Spinal cord (tissue), 9 donors: ENCODE measurements at regions not wholly inside any gene's neighbourhood (a gene's known extent, or its start where the extent isn't known, plus 50 kb on each side); places are given as distances from the start of the nearest gene placed in this dataset.

Experiments used
- DNase-seq, 6 donors: peaks; one replicate each; pipeline versions ENCODE4 v3.0.0 to v3.0.0-alpha.2; 2013 to 2015; ENCODE audit warnings: low spot score in 6 of 6, low read depth in 4 of 6
- H3K27ac ChIP-seq: one replicate; pipeline ENCODE4 v1.5.1; 2013; ENCODE audit warnings: low read depth, low read length, control low read depth
- H3K27me3 ChIP-seq: one replicate; pipeline ENCODE4 v1.6.1; 2013; ENCODE audit warnings: low read length; ENCODE audit not compliant: control insufficient read depth, insufficient read depth
- H3K36me3 ChIP-seq: one replicate; pipeline ENCODE4 v1.6.1; 2013; ENCODE audit warnings: low read length; ENCODE audit not compliant: control insufficient read depth, insufficient read depth
- H3K4me1 ChIP-seq: one replicate; pipeline ENCODE4 v1.6.1; 2013; ENCODE audit warnings: low read length; ENCODE audit not compliant: control insufficient read depth, insufficient read depth
- H3K4me3 ChIP-seq: one replicate; pipeline ENCODE4 v1.5.1; 2013; ENCODE audit warnings: low read depth, low read length, control low read depth
- H3K9me3 ChIP-seq: one replicate; pipeline ENCODE4 v1.6.1; 2013; ENCODE audit warnings: low read length; ENCODE audit not compliant: control insufficient read depth, insufficient read depth
- WGBS: methylation state at CpG from one replicate; pipeline ENCODE4 v1.1.5; 2013; ENCODE audit warnings: missing lambda C conversion rate; ENCODE audit not compliant: insufficient coverage; 5-methylcytosine and 5-hydroxymethylcytosine counted together
- donor health status: healthy.

DNA sequence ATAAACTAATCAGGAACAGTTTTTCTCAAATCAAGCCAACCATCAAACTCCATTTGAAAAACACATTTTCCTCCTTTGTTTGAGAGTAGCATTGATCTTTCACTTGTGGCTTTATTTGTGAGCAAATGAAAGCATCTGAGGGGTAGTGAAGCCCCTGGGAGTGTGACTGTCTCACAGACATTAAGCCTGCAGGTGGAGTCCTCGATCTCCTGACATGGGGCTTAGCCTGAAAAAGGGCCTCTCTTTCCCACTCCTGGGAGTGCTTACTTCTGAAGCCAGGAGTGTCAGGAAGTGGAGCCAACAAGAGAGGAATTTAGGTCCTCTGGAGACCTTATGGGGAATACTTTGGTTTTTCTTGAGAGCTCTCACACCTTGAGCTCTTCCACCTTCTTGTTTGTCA is 158.2 kb upstream of the SFRP2 start:
- H3K27ac ChIP-seq = no peak overlapping the region
- DNase-seq = no peak
- H3K27me3 ChIP-seq = no peaks in the 10 kb centered on the region
- no peaks in the 10 kb centered on the region for H3K36me3 ChIP-seq
- H3K4me3 ChIP-seq = no peak overlapping the region
- 100% methylated on average over 1 of the region's 1 CpG for WGBS
- H3K4me1 ChIP-seq = no peaks in the 10 kb centered on the region
- no peaks in the 10 kb centered on the region for H3K9me3 ChIP-seq

DNA sequence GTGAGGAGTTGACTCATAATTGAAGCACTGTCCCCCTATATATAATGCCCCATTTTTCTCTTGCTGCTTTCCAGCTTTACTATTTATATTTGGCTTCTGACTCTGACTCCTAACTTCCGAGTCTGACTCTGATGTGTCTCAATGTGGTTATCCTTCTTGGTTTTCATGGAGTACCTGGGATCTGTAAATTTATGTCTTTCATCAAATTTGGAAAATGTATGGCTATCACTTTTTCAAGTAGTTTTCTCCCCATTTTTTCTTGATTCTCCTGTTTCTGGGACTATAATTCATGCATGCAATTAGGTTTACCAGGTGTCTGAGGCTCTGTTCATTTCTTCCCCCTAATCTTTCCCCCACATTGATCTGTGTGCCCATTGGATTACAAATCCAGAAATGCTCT is 156.8 kb upstream of the SFRP2 start:
- no peaks in the 10 kb centered on the region for H3K4me1 ChIP-seq
- no peak overlapping the region for H3K27ac ChIP-seq
- WGBS = no CpG with 5 or more reads among the region's 1 CpG
- H3K36me3 ChIP-seq = no peaks in the 10 kb centered on the region
- H3K27me3 ChIP-seq = no peaks in the 10 kb centered on the region
- H3K9me3 ChIP-seq = no peaks in the 10 kb centered on the region
- DNase-seq = no peak
- H3K4me3 ChIP-seq = no peak overlapping the region

DNA sequence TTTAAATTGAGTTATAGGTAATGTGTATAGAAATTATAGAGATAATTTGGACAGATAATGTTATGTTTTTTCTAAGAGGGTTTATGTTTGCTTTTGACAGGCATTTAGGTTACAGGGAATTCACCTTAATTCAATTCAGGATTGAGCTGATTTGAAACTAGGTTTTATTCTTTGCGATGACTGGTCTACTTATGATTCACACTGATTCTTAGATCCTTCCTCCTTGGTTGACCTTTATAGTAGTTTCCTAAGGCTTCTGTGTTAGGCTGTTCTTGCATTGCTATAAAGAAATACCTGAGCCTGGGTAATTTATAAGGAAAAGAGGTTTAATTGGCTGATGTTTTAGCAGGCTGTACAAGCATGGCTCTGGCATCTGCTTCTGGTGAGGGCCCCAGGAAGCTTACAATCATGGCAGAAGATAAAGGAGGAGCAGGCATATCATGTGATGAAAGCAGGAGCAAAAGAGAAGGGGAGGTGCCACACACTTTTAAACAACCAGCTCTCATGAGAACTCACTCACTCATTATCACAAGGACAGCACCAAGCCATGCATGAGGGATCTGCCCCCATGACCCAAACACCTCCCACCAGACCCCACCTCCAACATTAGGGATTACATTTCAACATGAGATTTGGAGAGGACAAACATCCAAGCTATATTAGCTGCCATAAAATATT is 155.0 kb upstream of the SFRP2 start:
- no peaks in the 10 kb centered on the region for H3K4me1 ChIP-seq
- no peak overlapping the region for H3K27ac ChIP-seq
- H3K4me3 ChIP-seq = no peak overlapping the region
- no peaks in the 10 kb centered on the region for H3K36me3 ChIP-seq
- no CpG with 5 or more reads among the region's 1 CpG for WGBS
- no peaks in the 10 kb centered on the region for H3K27me3 ChIP-seq
- DNase-seq = no peak
- no peaks in the 10 kb centered on the region for H3K9me3 ChIP-seq

DNA sequence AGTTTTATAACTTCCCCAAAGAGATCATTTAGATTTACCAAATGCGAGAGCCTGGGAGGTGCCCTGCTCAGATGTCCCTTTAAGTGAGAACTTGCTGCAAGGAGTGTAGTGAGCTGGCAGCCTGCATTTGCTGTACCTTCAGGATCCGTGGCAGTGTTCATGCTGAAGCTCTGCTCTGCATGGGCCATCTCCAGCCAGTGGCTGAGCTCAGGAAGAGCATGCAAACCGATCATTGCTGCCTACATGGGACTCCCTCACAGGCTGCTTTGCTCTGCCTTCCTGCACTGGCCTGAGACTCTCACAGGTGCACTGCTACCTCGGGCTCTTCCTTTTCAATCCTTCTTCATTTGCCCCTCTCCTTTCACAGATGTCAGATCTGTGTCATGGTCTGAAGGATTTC is 152.0 kb upstream of the SFRP2 start:
- H3K4me3 ChIP-seq = no peak overlapping the region
- no peaks in the 10 kb centered on the region for H3K27me3 ChIP-seq
- no peak for DNase-seq
- H3K4me1 ChIP-seq = no peaks in the 10 kb centered on the region
- no peak overlapping the region for H3K27ac ChIP-seq
- 67% methylated on average over 4 of the region's 4 CpGs for WGBS
- no peaks in the 10 kb centered on the region for H3K36me3 ChIP-seq
- no peaks in the 10 kb centered on the region for H3K9me3 ChIP-seq

DNA sequence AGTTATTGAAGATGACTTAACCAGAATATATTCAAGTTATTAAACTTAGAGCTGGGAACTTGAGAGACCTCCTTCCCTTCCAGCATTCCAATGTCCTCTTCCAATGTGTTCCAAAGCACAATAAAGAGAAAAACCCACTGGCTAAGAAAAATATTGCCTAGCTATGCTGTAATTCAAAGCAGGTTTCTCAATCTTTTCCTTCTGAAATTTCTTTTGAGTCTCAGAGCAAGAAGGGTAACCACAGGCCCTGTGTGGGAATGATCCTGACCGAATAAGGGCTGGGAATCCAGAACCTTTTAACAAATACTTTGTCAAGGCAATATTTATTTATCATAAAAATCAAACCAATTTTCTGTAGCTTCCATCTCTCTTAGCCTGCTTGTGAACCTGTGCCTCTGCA is 150.7 kb upstream of the SFRP2 start:
- no peak overlapping the region for H3K27ac ChIP-seq
- H3K4me3 ChIP-seq = no peak overlapping the region
- WGBS = no CpG with 5 or more reads among the region's 1 CpG
- DNase-seq = no peak
- H3K27me3 ChIP-seq = no peaks in the 10 kb centered on the region
- H3K4me1 ChIP-seq = no peaks in the 10 kb centered on the region
- no peaks in the 10 kb centered on the region for H3K9me3 ChIP-seq
- H3K36me3 ChIP-seq = no peaks in the 10 kb centered on the region

DNA sequence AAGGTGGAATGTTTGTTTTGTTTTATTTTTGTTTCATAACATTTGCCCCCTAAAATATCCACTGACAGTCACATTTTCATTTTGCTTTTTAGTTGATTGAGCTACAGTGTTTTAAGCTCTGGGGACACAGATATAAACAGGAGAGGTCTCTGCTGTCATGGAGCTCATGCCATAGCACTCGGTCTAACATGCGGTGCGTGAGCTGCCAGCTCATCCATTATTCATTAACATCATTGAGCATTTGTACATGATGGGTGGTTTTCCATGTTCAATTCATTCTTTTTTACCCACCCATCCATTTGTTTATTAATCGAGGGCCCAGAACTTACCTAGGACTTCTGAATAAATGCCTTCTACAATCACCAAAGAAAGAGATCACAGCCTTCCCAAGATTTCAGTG is 150.1 kb upstream of the SFRP2 start:
- no peaks in the 10 kb centered on the region for H3K36me3 ChIP-seq
- WGBS = no CpG with 5 or more reads among the region's 4 CpGs
- DNase-seq = no peak
- H3K9me3 ChIP-seq = no peaks in the 10 kb centered on the region
- peaks cover 3% of the 10 kb centered on the region for H3K4me1 ChIP-seq
- no peak overlapping the region for H3K4me3 ChIP-seq
- no peak overlapping the region for H3K27ac ChIP-seq
- no peaks in the 10 kb centered on the region for H3K27me3 ChIP-seq

DNA sequence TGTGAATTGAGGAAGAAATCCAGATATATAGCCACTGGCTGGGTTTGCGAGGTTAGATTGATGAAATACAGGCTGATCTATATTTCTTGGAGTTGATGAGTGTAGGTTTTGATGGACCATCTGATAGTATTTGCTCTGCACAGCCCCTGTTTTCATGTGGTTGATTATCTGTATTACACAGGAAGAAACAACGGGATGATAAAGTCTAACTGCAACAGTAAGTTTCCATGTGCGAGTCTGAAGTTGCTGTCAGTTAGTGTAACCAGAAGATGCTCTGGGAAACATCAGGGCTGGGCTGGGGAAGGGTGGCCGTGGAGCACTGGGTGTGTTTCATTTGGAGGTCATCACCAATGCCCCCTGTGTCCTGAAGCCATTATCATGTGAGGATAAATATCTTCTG is 148.4 kb upstream of the SFRP2 start:
- DNase-seq = no peak

DNA sequence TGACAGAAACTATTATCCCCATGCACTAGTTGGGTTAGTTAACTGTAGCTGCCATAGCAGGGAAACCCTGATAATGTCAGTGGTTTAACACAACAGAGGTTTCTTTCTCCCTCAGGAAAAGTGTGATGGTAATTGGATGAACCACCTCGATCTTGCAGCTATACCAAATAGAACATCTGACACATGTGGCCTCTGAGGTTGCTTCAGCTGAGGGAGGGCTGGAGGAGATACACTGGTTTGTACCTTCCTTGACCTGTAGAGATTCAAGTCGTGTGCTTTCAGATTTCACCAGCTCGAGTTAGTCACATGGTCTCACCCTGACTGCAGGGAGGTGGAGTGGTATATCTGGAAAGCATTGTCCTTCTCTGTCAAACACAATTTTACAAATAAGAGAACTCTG is 147.2 kb upstream of the SFRP2 start:
- Histone ChIP-seq H3K9me3 (no peaks in the 10 kb centered on the region), H3K4me3 (no peak overlapping the region), H3K36me3 (no peaks in the 10 kb centered on the region), H3K27me3 (no peaks in the 10 kb centered on the region), H3K4me1 (peaks cover 7% of the 10 kb centered on the region), H3K27ac (no peak overlapping the region)
- WGBS = no CpG with 5 or more reads among the region's 3 CpGs
- DNase-seq = no peak

More for the DNA sequence above, 148.4 kb upstream of the SFRP2 start:
- no peaks in the 10 kb centered on the region for H3K36me3 ChIP-seq
- no peak overlapping the region for H3K4me3 ChIP-seq
- H3K4me1 ChIP-seq = peaks cover 7% of the 10 kb centered on the region
- H3K27ac ChIP-seq = no peak overlapping the region
- H3K9me3 ChIP-seq = no peaks in the 10 kb centered on the region
- 94% methylated on average over 4 of the region's 4 CpGs for WGBS
- H3K27me3 ChIP-seq = no peaks in the 10 kb centered on the region

DNA sequence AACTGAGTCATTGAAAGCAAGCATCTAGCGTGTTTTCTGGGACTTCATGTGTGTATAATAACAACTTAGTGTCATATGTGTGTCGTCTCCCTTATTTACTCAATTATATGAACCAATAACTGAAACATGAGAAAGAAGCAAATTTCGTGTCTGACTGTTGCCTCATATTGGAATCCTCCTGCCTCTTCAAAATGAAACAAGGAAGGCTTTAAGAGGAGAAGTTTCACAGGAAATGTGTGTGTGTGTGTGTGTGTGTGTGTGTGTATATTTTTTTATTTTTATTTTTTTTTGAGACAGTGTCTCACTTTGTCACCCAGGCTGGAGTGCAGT is 145.8 kb upstream of the SFRP2 start:
- Histone ChIP-seq H3K9me3 (no peaks in the 10 kb centered on the region), H3K27me3 (no peaks in the 10 kb centered on the region), H3K4me3 (no peak overlapping the region), H3K36me3 (no peaks in the 10 kb centered on the region), H3K27ac (no peak overlapping the region), H3K4me1 (peaks cover 7% of the 10 kb centered on the region)
- DNase-seq = no peak
- no CpG with 5 or more reads among the region's 3 CpGs for WGBS

DNA sequence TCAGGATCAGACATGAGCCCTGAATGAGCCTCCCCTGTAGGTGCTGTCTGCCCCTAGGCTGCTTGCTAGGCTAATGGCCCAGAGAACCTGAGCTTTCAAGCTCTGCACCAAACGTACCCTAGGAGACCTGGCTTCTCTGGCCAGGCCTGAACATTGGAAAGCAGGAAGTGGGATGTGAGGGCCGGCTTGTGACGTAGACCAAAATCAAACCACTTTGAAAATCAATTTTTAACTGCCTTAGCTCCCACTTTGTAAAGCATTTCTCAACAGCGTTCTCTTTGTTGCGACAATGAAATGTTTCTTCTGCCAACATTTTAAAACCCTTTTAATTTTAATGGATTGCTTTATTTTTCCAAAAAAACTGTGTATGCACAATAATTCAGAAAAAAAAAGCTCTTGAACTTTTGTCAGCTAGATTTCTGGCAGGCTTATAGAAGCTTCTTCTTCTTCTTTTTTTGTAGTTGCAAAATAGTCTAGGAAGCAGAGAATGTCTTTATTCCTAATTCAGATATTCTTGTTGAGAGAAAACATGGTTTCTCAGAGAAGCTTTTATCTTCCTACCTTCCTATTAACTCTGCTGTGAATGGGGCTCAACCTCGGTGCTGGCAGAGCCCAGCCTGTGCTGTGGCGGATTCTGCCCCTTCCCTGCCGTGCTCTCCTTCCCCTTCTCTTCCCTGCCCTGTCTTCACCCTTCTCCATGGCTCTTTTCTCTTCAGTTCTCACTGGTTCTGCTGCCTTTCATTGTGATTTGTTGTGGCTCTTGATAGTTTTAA is 145.2 kb upstream of the SFRP2 start:
- no peaks in the 10 kb centered on the region for H3K36me3 ChIP-seq
- H3K27me3 ChIP-seq = no peaks in the 10 kb centered on the region
- H3K27ac ChIP-seq = no peak overlapping the region
- H3K4me1 ChIP-seq = peaks cover 7% of the 10 kb centered on the region
- no peak for DNase-seq
- 47% methylated on average over 2 of the region's 8 CpGs for WGBS
- no peaks in the 10 kb centered on the region for H3K9me3 ChIP-seq
- H3K4me3 ChIP-seq = no peak overlapping the region
